ENCODE measurements at regions not wholly inside any gene's neighbourhood (a gene's known extent, or its start where the extent isn't known, plus 50 kb on each side); places are given as distances from the start of the nearest gene placed in this dataset.

DNA sequence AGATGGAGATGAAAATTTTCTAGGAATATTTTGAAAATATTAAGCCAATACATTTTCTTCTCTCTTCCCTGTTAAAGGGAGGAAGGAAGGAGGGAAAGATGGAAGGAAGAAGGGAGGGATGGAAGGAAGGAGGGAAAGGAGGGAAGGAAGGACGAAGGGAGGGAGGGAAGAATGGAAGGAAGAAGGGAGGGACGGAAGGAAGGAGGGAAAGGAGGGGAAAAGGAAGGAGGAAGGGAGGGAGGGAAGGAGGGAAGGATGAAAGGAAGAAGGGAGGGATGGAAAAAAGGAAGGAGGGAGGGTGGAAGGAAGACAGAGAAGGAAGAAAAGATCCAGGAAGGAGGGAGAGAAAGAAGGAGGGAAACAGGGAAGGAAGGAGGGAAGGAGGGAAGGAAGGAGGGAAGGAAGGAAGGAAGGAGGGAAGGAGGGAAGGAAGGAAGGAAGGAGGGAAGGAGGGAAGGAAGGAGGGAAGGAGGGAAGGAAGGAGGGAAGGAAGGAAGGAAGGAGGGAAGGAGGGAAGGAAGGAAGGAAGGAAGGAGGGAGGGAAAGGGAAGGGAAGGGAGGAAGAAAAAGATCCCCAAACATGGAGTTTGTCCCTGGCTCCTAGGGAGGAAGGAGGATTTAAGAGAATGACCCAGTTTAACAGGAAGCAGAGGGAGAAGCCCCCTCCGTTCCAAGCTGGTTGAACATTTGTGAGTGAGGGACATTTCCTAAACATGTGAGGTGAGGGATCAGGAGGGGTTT lies 70.3 kb upstream of the NEURL1B start:
- Histone ChIP-seq H2AFZ (ENCODE audit: control insufficient read depth, low read depth, low read length) (no peak overlapping the region), H3K36me3 (ENCODE audit: control insufficient read depth in 2 of 2, insufficient read depth in 2 of 2, low read length in 1 of 2) (no peaks in the 10 kb centered on the region), H3K27ac (ENCODE audit: control insufficient read depth, insufficient read depth) (no peak overlapping the region), H4K20me1 (ENCODE audit: control insufficient read depth, insufficient read depth) (no peaks in the 10 kb centered on the region), H3K27me3 (replicated peaks in 1 of 2; ENCODE audit: control insufficient read depth in 2 of 2, insufficient read depth in 2 of 2, low read length in 1 of 2) (no peaks in the 10 kb centered on the region; a peak in 2 of 4 replicates), H3K4me2 (ENCODE audit: control insufficient read depth, insufficient read depth) (no peak overlapping the region), H3K79me2 (ENCODE audit: control insufficient read depth, insufficient read depth, low read length) (no peaks in the 10 kb centered on the region), H3K9me3 (replicated peaks; ENCODE audit: control insufficient read depth, insufficient read depth, low read length) (no peaks in the 10 kb centered on the region), H3K4me3 (no peak overlapping the region), H3K9ac (ENCODE audit: control insufficient read depth, insufficient read depth, low read length) (no peak overlapping the region), H3K4me1 (ENCODE audit: control insufficient read depth, insufficient read depth, low read length) (no peaks in the 10 kb centered on the region)
- ChIA-PET RAD21 (ENCODE audit: unreplicated experiment) (no interaction called here), SMC1A (ENCODE audit: uncharacterized antibody, unreplicated experiment) (no interaction called here), CTCF (no interaction called here), POLR2A (no interaction called here)
- ATAC-seq, result no peak
- TF ChIP-seq SMC3 (IDR thresholded peaks at IDR 0.05; ENCODE audit: borderline replicate concordance, low read length), result no peak
- TF ChIP-seq SREBF1 (IDR thresholded peaks at IDR 0.05; ENCODE audit: low read length), result no peak
- no peak for TF ChIP-seq RCOR1 (conservative IDR thresholded peaks at IDR 0.05; ENCODE audit: low read depth, low read length)
- TF ChIP-seq CHD1 (IDR thresholded peaks at IDR 0.05; ENCODE audit: low read depth, low read length), result no peak
- TF ChIP-seq, protein P1, sequence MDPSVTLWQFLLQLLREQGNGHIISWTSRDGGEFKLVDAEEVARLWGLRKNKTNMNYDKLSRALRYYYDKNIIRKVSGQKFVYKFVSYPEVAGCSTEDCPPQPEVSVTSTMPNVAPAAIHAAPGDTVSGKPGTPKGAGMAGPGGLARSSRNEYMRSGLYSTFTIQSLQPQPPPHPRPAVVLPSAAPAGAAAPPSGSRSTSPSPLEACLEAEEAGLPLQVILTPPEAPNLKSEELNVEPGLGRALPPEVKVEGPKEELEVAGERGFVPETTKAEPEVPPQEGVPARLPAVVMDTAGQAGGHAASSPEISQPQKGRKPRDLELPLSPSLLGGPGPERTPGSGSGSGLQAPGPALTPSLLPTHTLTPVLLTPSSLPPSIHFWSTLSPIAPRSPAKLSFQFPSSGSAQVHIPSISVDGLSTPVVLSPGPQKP (IDR thresholded peaks at IDR 0.05; ENCODE audit: low read depth, low read length), result no peak
- TF ChIP-seq RB1 (IDR thresholded peaks at IDR 0.05; ENCODE audit: borderline replicate concordance), result no peak
- TF ChIP-seq SMARCA5 (IDR thresholded peaks at IDR 0.05), result no peak
- TF ChIP-seq CBX5 (IDR thresholded peaks at IDR 0.05; ENCODE audit: low read depth), result no peak
- TF ChIP-seq BHLHE40 (IDR thresholded peaks at IDR 0.05; ENCODE audit: borderline replicate concordance in 1 of 2, low read depth in 2 of 2, low read length in 1 of 2), result no peak
- no peak for TF ChIP-seq PML (IDR thresholded peaks at IDR 0.05; ENCODE audit: low read length)
- no peak for TF ChIP-seq ZBED1 (IDR thresholded peaks at IDR 0.05; ENCODE audit: borderline replicate concordance)
- TF ChIP-seq, protein P2, sequence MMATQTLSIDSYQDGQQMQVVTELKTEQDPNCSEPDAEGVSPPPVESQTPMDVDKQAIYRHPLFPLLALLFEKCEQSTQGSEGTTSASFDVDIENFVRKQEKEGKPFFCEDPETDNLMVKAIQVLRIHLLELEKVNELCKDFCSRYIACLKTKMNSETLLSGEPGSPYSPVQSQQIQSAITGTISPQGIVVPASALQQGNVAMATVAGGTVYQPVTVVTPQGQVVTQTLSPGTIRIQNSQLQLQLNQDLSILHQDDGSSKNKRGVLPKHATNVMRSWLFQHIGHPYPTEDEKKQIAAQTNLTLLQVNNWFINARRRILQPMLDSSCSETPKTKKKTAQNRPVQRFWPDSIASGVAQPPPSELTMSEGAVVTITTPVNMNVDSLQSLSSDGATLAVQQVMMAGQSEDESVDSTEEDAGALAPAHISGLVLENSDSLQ (IDR thresholded peaks at IDR 0.05), result no peak
- TF ChIP-seq, protein P3, sequence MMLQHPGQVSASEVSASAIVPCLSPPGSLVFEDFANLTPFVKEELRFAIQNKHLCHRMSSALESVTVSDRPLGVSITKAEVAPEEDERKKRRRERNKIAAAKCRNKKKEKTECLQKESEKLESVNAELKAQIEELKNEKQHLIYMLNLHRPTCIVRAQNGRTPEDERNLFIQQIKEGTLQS (IDR thresholded peaks at IDR 0.05; ENCODE audit: borderline replicate concordance, extremely low read depth, low read depth, low read length), result no peak
- TF ChIP-seq, protein P4, sequence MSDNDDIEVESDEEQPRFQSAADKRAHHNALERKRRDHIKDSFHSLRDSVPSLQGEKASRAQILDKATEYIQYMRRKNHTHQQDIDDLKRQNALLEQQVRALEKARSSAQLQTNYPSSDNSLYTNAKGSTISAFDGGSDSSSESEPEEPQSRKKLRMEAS (IDR thresholded peaks at IDR 0.05; ENCODE audit: low read depth, low read length), result no peak
- TF ChIP-seq SREBF2 (IDR thresholded peaks at IDR 0.05; ENCODE audit: low read length), result no peak
- no peak for FAIRE-seq
- WGBS (ENCODE audit: insufficient coverage, insufficient replicate concordance, low lambda C conversion rate, missing lambda C conversion rate), result 3% methylated on average over 3 of the region's 3 CpGs
- no TSS peak for BruUV-seq (replicated peaks)
- in situ Hi-C loops (cut with MboI) (no loop called here), intact Hi-C loops (cut with micrococcal nuclease; ENCODE audit: unreplicated experiment) (no loop called here)
- no peak for DNase-seq (ENCODE audit: low read depth, low spot score)

All from GM12878 (cell line).